ENCODE measurements at regions not wholly inside any gene's neighbourhood (a gene's known extent, or its start where the extent isn't known, plus 50 kb on each side); places are given as distances from the start of the nearest gene placed in this dataset.

GRCh38 chr20:11362450-11362849 lies 555.2 kb upstream of the BTBD3 start:
- Histone ChIP-seq H3K9me3 (no peaks in the 10 kb centered on the region), H3K4me3 (no peak overlapping the region), H3K27me3 (no peaks in the 10 kb centered on the region), H3K4me1 (no peaks in the 10 kb centered on the region), H3K27ac (replicated peaks in 1 of 4) (no peak overlapping the region), H3K36me3 (no peaks in the 10 kb centered on the region)
- intact Hi-C loops (cut with DNase I) = no loop called here
- no peak for DNase-seq (ENCODE audit: extremely low spot score)
- 81% methylated on average over 3 of the region's 3 CpGs for WGBS
- TF ChIP-seq POLR2A (IDR thresholded peaks at IDR 0.05; ENCODE audit: low read depth) (no peak), EP300 (IDR thresholded peaks at IDR 0.05) (no peak), POLR2AphosphoS5 (IDR thresholded peaks at IDR 0.05) (no peak)
- TF ChIP-seq, protein P1, sequence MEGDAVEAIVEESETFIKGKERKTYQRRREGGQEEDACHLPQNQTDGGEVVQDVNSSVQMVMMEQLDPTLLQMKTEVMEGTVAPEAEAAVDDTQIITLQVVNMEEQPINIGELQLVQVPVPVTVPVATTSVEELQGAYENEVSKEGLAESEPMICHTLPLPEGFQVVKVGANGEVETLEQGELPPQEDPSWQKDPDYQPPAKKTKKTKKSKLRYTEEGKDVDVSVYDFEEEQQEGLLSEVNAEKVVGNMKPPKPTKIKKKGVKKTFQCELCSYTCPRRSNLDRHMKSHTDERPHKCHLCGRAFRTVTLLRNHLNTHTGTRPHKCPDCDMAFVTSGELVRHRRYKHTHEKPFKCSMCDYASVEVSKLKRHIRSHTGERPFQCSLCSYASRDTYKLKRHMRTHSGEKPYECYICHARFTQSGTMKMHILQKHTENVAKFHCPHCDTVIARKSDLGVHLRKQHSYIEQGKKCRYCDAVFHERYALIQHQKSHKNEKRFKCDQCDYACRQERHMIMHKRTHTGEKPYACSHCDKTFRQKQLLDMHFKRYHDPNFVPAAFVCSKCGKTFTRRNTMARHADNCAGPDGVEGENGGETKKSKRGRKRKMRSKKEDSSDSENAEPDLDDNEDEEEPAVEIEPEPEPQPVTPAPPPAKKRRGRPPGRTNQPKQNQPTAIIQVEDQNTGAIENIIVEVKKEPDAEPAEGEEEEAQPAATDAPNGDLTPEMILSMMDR (IDR thresholded peaks at IDR 0.05) = no peak

DNA sequence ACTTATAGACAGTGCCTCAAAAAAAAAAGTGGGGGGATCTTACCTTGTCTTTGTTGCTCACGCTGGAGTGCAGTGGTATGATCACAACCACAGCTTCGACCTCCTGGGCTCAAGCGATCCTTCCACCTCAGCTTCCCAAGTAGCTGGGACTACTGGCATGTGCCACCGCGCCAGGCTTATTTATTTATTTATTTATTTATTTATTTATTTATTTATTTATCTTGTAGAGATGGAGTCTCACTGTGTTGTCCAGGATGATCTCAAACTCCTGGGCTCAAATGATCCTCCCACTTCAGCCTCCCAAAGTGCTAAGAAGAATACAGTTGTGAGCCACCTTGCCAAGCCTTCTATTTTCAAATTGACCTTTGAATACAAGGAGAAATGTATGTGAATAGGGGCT lies 553.0 kb upstream of the BTBD3 start:
- TF ChIP-seq, protein P1 (IDR thresholded peaks at IDR 0.05) = no peak
- no peak for TF ChIP-seq POLR2A (IDR thresholded peaks at IDR 0.05; ENCODE audit: low read depth)
- TF ChIP-seq EP300 (IDR thresholded peaks at IDR 0.05) = no peak
- TF ChIP-seq POLR2AphosphoS5 (IDR thresholded peaks at IDR 0.05) = no peak
- 92% methylated on average over 5 of the region's 5 CpGs for WGBS
- H3K36me3 ChIP-seq = no peaks in the 10 kb centered on the region
- H3K27me3 ChIP-seq = no peaks in the 10 kb centered on the region
- no peak overlapping the region for H3K4me3 ChIP-seq
- DNase-seq (ENCODE audit: extremely low spot score) = no peak
- intact Hi-C loops (cut with DNase I) = no loop called here
- H3K27ac ChIP-seq (replicated peaks in 1 of 4) = no peak overlapping the region
- no peaks in the 10 kb centered on the region for H3K4me1 ChIP-seq
- no peaks in the 10 kb centered on the region for H3K9me3 ChIP-seq

- 73% methylated on average over 4 of the region's 4 CpGs for WGBS
- Histone ChIP-seq H3K4me3 (no peak overlapping the region), H3K27me3 (no peaks in the 10 kb centered on the region), H3K36me3 (no peaks in the 10 kb centered on the region), H3K4me1 (no peaks in the 10 kb centered on the region), H3K9me3 (no peaks in the 10 kb centered on the region), H3K27ac (replicated peaks in 1 of 4) (no peak overlapping the region)
- TF ChIP-seq POLR2A (IDR thresholded peaks at IDR 0.05; ENCODE audit: low read depth) (no peak), EP300 (IDR thresholded peaks at IDR 0.05) (no peak), POLR2AphosphoS5 (IDR thresholded peaks at IDR 0.05) (no peak)
- TF ChIP-seq, protein P1 (IDR thresholded peaks at IDR 0.05) = no peak
- intact Hi-C loops (cut with DNase I) = no loop called here
- DNase-seq (ENCODE audit: extremely low spot score) = no peak
Observed at GRCh38 chr20:11366660-11367059, 551.0 kb upstream of the BTBD3 start.

DNA sequence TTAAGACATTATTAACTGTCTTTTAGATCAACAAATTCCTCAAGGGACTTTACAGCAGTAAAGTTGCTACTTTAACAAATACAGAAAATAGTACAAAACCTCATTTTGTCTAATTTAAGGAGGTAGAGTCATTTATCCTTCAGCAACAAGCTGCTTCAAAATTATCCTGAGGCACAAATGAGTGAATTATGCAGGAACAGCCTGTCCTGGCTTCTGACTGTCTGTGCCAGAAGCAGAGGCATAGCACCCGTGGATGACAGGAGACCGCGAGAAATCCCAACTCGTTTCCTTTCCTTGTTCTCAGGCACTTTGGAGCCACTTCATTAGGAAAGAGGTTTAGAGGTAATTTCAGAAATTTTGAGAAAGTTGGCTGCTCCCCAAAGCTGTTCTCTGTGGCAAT lies 549.2 kb upstream of the BTBD3 start:
- Histone ChIP-seq H3K4me3 (no peak overlapping the region), H3K36me3 (no peaks in the 10 kb centered on the region), H3K27ac (replicated peaks in 1 of 4) (no peak overlapping the region), H3K9me3 (no peaks in the 10 kb centered on the region), H3K27me3 (no peaks in the 10 kb centered on the region), H3K4me1 (no peaks in the 10 kb centered on the region)
- intact Hi-C loops (cut with DNase I) = no loop called here
- no peak for DNase-seq (ENCODE audit: extremely low spot score)
- TF ChIP-seq POLR2AphosphoS5 (IDR thresholded peaks at IDR 0.05) = no peak
- TF ChIP-seq EP300 (IDR thresholded peaks at IDR 0.05) = no peak
- TF ChIP-seq, protein P1 (IDR thresholded peaks at IDR 0.05) = no peak
- no peak for TF ChIP-seq POLR2A (IDR thresholded peaks at IDR 0.05; ENCODE audit: low read depth)
- WGBS = 50% methylated on average over 4 of the region's 4 CpGs

DNA sequence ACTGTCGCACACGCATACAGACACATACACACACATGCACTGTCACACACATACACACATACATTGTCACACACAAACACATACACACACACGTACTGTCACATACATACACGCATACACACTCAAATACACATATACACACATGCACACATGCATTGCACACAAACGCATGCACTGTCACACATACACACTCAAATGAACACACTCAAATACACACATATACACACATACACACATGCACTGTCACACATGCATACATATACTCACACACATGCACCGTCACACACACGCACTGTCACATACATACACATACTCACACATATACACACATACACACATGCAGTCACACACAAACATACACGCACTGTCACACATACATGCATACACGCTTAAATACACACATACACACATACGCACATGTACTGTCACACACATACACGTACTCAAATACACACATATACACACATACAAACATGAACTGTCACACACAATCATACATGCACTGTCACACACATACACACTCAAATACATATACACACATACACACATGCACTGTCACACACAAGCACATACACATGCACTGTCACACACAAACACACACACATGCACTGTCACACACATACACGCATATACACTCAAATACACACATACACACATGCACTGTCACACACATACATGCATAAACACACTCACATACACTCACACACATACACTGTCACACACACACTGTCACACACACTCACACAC lies 548.6 kb upstream of the BTBD3 start:
- DNase-seq (ENCODE audit: extremely low spot score) = no peak
- Histone ChIP-seq H3K4me3 (no peak overlapping the region), H3K27me3 (no peaks in the 10 kb centered on the region), H3K9me3 (no peaks in the 10 kb centered on the region), H3K27ac (replicated peaks in 1 of 4) (no peak overlapping the region), H3K4me1 (no peaks in the 10 kb centered on the region), H3K36me3 (no peaks in the 10 kb centered on the region)
- intact Hi-C loops (cut with DNase I) = no loop called here
- TF ChIP-seq POLR2AphosphoS5 (IDR thresholded peaks at IDR 0.05) = no peak
- no peak for TF ChIP-seq EP300 (IDR thresholded peaks at IDR 0.05)
- TF ChIP-seq, protein P1 (IDR thresholded peaks at IDR 0.05) = no peak
- no peak for TF ChIP-seq POLR2A (IDR thresholded peaks at IDR 0.05; ENCODE audit: low read depth)
- 96% methylated on average over 12 of the region's 12 CpGs for WGBS
